GM15510 (cell line): ENCODE measurements at regions not wholly inside any gene's neighbourhood (a gene's known extent, or its start where the extent isn't known, plus 50 kb on each side); places are given as distances from the start of the nearest gene placed in this dataset.

Experiments
- POLR2A ChIP-seq: IDR thresholded peaks from 3 replicates; pipeline ENCODE4 v1.6.1; 2011; ENCODE audit warnings: borderline replicate concordance; ENCODE audit not compliant: insufficient read length; ENCODE audit errors: extremely low read depth

GRCh38 chr6:27126815-27127537 is 120.5 kb upstream of the PRSS16 start:
- no peak for TF ChIP-seq POLR2A

GRCh38 chr6:27128311-27129094 is 119.0 kb upstream of the PRSS16 start:
- TF ChIP-seq POLR2A = no peak

GRCh38 chr6:27129095-27129815 is 118.2 kb upstream of the PRSS16 start:
- TF ChIP-seq POLR2A = no peak

- no peak for TF ChIP-seq POLR2A
These were observed 117.6 kb upstream of the PRSS16 start for GRCh38 chr6:27129917-27130316.

GRCh38 chr6:27130668-27131428 is 116.7 kb upstream of the PRSS16 start:
- TF ChIP-seq POLR2A = no peak

GRCh38 chr6:27132532-27133280 is 114.8 kb upstream of the PRSS16 start:
- peak; percentile 98 for TF ChIP-seq POLR2A

- TF ChIP-seq POLR2A = peak; percentile 92
These were observed 113.9 kb upstream of the PRSS16 start for GRCh38 chr6:27133281-27134227.

- no peak for TF ChIP-seq POLR2A
These were observed 112.3 kb upstream of the PRSS16 start for GRCh38 chr6:27135087-27135657.

- TF ChIP-seq POLR2A = no peak
These were observed 111.3 kb upstream of the PRSS16 start for GRCh38 chr6:27136077-27136644.

- no peak for TF ChIP-seq POLR2A
These were observed 110.3 kb upstream of the PRSS16 start for GRCh38 chr6:27136978-27137814.

GRCh38 chr6:27138406-27138805 is 109.1 kb upstream of the PRSS16 start:
- no peak for TF ChIP-seq POLR2A

- TF ChIP-seq POLR2A = peak; percentile 99
These were observed 108.4 kb upstream of the PRSS16 start for GRCh38 chr6:27138837-27139755.
